HUDEP-2 (cell line): ENCODE measurements at regions not wholly inside any gene's neighbourhood (a gene's known extent, or its start where the extent isn't known, plus 50 kb on each side); places are given as distances from the start of the nearest gene placed in this dataset.
"Not testable (repeated sequence)": the region's sequence is repeated elsewhere in the genome, so short reads cannot be mapped to it uniquely, and the experiment has no call there.

Experiments used
- DNase-seq, 76 experiments: peaks; one replicate each; lab custom pipeline; 2025; ENCODE audit not compliant: unreplicated experiment in 76 of 76; lab: John Stamatoyannopoulos, UW

- DNase-seq: no peak
These were observed 549.7 kb upstream of the ADGRL4 start for GRCh38 chr1:79556189-79556588.

- no peak for DNase-seq
These were observed 548.2 kb upstream of the ADGRL4 start for GRCh38 chr1:79554688-79555087.

DNA sequence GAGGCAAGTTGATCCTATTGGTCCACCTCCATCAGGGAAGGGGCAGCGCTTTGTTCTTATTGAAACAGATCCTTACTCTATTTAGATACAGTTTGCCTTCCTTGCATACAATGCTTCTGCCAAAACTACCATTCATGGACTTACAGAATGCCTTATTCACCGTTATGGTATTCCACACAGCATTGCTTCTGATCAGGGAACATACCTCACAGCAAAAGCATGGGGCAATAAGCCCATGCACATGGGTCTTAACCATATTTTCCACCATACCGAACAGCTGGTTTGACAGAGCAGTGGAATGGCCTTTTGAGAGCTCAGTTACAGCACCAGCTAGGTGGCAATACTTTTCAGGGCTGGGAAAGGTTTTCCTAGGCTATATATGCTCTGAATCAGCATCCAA, 544.8 kb upstream of the ADGRL4 start:
- no peak for DNase-seq

GRCh38 chr1:79550402-79550801, 543.9 kb upstream of the ADGRL4 start:
- DNase-seq: no peak

DNA sequence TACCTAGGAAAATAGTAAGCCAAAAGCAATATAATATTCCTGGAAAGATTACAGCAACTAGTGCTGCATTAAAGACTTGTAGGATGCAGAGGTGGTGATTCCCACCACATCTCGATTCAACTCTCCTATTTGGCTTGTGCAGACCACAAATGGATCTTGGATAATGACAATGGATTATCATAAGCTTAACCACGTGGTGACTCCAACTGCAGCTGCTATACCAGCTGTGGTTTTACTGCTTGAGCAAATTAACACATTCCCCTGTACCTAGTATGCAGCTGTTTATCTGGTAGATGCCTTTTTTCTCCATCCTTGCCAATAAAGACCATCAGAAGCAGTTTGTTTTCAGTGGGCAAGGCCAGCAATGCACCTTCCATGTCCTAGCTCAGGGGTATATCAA, 542.7 kb upstream of the ADGRL4 start:
- DNase-seq: no peak

DNA sequence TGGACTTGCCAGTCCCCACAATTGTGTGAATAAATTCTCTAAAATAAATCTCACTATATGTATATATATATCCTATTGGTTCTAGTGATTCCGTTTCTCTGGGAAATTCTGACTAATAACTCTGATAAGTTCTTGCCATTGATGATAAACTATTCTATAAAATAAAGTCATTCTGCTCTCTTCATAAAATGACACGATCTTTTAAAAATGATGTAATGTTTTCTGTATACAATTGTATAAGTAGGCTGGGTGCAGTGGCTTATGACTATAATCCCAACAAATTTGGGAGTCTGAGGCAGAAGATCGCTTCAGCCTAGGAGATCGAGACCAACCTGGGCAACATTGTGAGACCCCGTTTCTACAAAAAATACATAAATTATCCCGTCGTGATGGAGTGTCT, 541.0 kb upstream of the ADGRL4 start:
- DNase-seq: no peak

GRCh38 chr1:79543394-79543793, 536.9 kb upstream of the ADGRL4 start:
- DNase-seq: no peak

- DNase-seq: no peak
These were observed 532.5 kb upstream of the ADGRL4 start for GRCh38 chr1:79539001-79539400.

- DNase-seq: no peak
These were observed 526.0 kb upstream of the ADGRL4 start for GRCh38 chr1:79532555-79532954.

DNA sequence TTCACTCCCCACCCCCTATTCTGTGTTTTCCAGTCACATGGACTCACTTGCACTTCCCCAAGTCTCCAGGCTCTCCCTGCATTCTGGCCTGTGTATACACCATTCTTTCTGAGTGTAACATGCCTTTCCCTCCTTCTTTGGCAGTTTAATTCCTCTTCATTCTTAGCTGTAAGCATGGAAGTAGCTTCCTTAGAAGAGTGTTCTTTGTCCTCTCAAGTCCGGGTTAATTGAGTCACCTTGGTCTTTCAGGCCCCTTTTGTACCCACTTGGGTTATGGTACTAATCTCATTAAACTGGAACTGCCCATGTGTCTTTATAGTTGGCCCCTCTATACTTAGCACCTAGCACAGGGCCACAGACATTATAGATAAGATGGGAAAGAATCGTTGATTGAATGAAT, 525.3 kb upstream of the ADGRL4 start:
- no peak for DNase-seq

- no peak for DNase-seq
These were observed 523.9 kb upstream of the ADGRL4 start for GRCh38 chr1:79530476-79530875.

DNA sequence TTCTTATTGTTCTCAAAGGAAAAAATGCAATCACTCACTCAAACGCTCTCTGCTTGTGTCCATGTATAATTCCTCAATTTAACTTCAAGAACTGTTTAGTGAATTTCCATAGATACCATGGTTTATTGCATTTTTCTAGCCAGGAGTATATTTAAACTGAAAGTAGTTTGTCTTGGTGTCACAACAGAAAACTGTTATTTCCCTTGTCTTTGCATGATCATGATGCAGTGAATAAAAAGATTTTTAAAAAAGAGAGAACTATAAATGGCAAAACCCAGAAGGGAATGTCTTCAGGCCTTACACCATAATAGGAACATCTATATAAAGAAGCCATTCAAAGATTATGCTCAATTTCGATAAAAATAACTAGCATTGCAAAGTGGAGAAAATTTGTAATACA, 523.5 kb upstream of the ADGRL4 start:
- DNase-seq: no peak

GRCh38 chr1:79524126-79524525, 517.6 kb upstream of the ADGRL4 start:
- DNase-seq: no peak

GRCh38 chr1:79519084-79519760, 512.7 kb upstream of the ADGRL4 start:
- no peak for DNase-seq

- no peak for DNase-seq
These were observed 511.1 kb upstream of the ADGRL4 start for GRCh38 chr1:79517470-79518224.

DNA sequence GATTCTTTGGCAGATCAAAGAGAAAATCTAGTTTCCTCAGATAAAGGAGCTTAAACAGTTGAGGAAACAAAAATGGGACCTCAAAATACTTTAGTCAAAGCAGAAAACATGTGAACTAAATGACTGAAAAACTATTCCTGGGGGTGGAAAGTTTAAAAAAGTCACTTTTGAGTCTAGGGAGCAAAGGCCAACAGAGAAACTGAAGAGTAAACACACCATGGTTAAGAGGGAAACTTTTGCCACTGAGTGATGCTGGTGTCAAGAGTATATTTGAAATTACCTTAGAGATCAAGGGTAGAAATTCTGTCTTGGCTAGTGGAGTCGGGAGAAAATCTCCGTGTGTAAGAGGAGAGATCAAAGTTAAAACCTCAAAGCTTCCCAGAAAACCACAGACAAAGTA, 501.2 kb upstream of the ADGRL4 start:
- no peak for DNase-seq

- DNase-seq: no peak
These were observed 494.6 kb upstream of the ADGRL4 start for GRCh38 chr1:79501153-79501552.

DNA sequence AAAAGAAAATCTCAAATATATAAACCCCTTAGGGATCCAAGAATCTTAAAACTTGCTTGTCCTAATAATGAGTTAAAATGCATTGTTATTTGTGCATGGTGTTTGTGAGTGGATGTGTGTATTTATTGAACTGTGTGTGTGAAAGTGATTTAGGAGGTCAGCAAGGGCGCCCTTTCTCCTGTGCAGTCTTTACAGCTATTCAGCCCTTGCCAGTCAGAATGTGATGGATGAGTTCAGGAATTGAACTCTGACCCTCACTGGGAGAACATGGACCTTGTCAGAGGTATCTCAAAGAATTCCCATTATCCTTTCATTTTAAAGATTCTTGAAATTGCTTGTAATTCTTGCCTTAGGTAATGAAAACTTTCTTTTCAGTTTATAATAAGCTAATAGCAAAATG, 493.0 kb upstream of the ADGRL4 start:
- DNase-seq: no peak

- peak in 16 of 76 experiments; percentile 0 to 48 (median 10) for DNase-seq
These were observed 490.8 kb upstream of the ADGRL4 start for GRCh38 chr1:79497193-79497773.

- no peak for DNase-seq
These were observed 489.6 kb upstream of the ADGRL4 start for GRCh38 chr1:79496129-79496528.

DNA sequence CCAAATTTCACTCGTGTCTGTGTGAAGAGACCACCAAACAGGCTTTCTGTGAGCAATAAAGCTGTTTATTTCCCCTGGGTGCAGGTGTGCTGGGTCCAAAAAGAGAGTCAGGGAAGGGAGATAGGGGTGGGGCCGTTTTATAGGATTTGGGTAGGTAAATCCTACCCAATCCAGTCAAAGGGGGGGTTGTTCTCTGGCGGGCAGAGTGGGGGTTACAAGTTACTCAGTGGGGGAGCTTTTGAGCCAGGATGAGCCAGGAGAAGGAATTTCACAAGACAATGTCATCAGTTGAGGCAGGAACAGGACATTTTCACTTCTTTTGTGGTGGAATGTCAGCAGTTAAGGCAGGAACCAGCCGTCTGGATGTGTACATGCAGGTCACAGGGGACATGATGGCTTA, 487.2 kb upstream of the ADGRL4 start:
- not testable (repeated sequence) for DNase-seq

DNA sequence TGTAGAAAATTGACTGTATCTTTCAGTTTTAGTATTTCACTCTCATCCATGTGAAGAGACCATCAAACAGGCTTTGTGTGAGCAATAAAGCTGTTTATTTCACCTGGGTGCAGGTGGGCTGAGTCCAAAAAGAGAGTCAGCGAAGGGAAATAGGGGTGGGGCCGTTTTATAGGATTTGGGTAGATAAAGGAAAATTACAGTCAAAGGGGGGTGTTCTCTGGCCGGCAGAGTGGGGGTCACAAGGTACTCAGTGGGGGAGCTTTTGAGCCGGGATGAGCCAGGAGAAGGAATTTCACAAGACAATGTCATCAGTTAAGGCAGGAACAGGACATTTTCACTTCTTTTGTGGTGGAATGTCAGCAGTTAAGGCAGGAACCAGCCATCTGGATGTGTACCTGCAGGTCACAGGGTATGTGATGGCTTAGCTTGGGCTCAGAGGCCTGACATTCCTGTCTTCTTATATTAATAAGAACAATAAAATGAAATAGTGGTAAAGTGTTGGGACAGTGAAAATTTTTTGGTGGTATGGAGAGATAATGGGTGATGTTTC, 482.1 kb upstream of the ADGRL4 start:
- DNase-seq: not testable (repeated sequence)
